IMR-90 (cell line): ENCODE measurements at regions not wholly inside any gene's neighbourhood (a gene's known extent, or its start where the extent isn't known, plus 50 kb on each side); places are given as distances from the start of the nearest gene placed in this dataset.

ENCODE experiments used
- ATAC-seq: fragments of 200-7000 bp; cut with Tn5 transposase; 2 replicates; pipeline ENCODE4 v1.9.1; 2020; ENCODE audit warnings: low read depth, mild to moderate bottlenecking, moderate library complexity
- BruUV-seq: library from RNA; stranded (reverse); fragments of 400-500 nt; replicated peaks from 2 replicates; lab custom pipeline; 2021; lab: Mats Ljungman, UMichigan
- CTCF ChIA-PET: fragments of 300-600 bp; formaldehyde crosslinking; extraction: SDS; loops from one replicate; lab custom pipeline; 2021; ENCODE audit warnings: antibody characterized with exemption; lab: Yijun Ruan, JAX
- POLR2A ChIA-PET: fragments of 300-600 bp; sonication (Branson Sonifier 250); formaldehyde crosslinking; loops from one replicate; lab custom pipeline; 2022; ENCODE audit warnings: antibody characterized with exemption; ENCODE audit not compliant: unreplicated experiment; lab: Charles Lee
- DNase-seq: peaks from one replicate; pipeline ENCODE4 v3.0.0; 2013
- H2AFZ ChIP-seq: replicated peaks from 2 replicates; pipeline ENCODE3; 2013; ENCODE audit warnings: low read length, mild to moderate bottlenecking; ENCODE audit not compliant: poor library complexity
- H2AK5ac ChIP-seq: 2 replicates; pipeline ENCODE4 v1.6.1; 2013; ENCODE audit warnings: low read depth, low read length, inconsistent platforms
- H2AK9ac ChIP-seq: replicated peaks from 2 replicates; pipeline ENCODE3; 2013; ENCODE audit warnings: mild to moderate bottlenecking, low read depth, low read length, moderate library complexity; ENCODE audit not compliant: poor library complexity
- H2BK120ac ChIP-seq: 2 replicates; pipeline ENCODE4 v1.6.1; 2013; ENCODE audit warnings: low read depth, low read length, inconsistent platforms
- H2BK15ac ChIP-seq: 3 replicates; pipeline ENCODE4 v1.6.1; 2013; ENCODE audit warnings: low read depth, low read length, inconsistent platforms
- H2BK20ac ChIP-seq: 2 replicates; pipeline ENCODE4 v1.6.1; 2013; ENCODE audit warnings: low read depth, mild to moderate bottlenecking, inconsistent platforms, low read length, moderate library complexity
- H2BK5ac ChIP-seq: 2 replicates; pipeline ENCODE4 v1.6.1; 2013; ENCODE audit warnings: mild to moderate bottlenecking, low read depth, low read length, inconsistent platforms; ENCODE audit not compliant: poor library complexity, severe bottlenecking
- H3K14ac ChIP-seq: replicated peaks from 2 replicates; pipeline ENCODE4 v1.6.1; 2013; ENCODE audit warnings: low read depth, low read length, inconsistent platforms
- H3K18ac ChIP-seq: 2 replicates; pipeline ENCODE4 v1.6.1; 2013; ENCODE audit warnings: low read depth, low read length, control low read depth
- H3K23ac ChIP-seq: 2 replicates; pipeline ENCODE4 v1.6.1; 2013; ENCODE audit warnings: low read depth, low read length, inconsistent platforms
- H3K27ac ChIP-seq: 2 replicates; pipeline ENCODE4 v1.5.1; 2013; ENCODE audit warnings: mild to moderate bottlenecking, control low read depth, low read length; ENCODE audit not compliant: insufficient read depth
- H3K27me3 ChIP-seq: 2 replicates; pipeline ENCODE4 v1.6.1; 2013; ENCODE audit warnings: low read length; ENCODE audit not compliant: control insufficient read depth, insufficient read depth
- H3K36me3 ChIP-seq: 2 replicates; pipeline ENCODE4 v1.6.1; 2013; ENCODE audit warnings: low read length, mixed read lengths; ENCODE audit not compliant: control insufficient read depth, insufficient read depth
- H3K4ac ChIP-seq: 2 replicates; pipeline ENCODE4 v1.6.1; 2013; ENCODE audit warnings: low read depth, low read length, inconsistent platforms
- H3K4me1 ChIP-seq: 2 replicates; pipeline ENCODE4 v1.6.1; 2013; ENCODE audit warnings: low read length, mixed read lengths; ENCODE audit not compliant: control insufficient read depth, insufficient read depth
- H3K4me2 ChIP-seq: 2 replicates; pipeline ENCODE4 v1.6.1; 2013; ENCODE audit warnings: low read depth, mild to moderate bottlenecking, control low read depth, low read length, moderate library complexity
- H3K4me3 ChIP-seq: 2 replicates; pipeline ENCODE4 v1.5.1; 2013; ENCODE audit warnings: low read depth, mild to moderate bottlenecking, control low read depth, low read length, moderate library complexity; ENCODE audit not compliant: insufficient read depth
- H3K56ac ChIP-seq: 2 replicates; pipeline ENCODE4 v1.6.1; 2013; ENCODE audit warnings: low read length, inconsistent platforms; ENCODE audit not compliant: insufficient read depth; ENCODE audit errors: extremely low read depth
- H3K79me1 ChIP-seq, 2 experiments: 2 replicates each; pipeline ENCODE4 v1.6.1; 2013; ENCODE audit warnings: low read length in 2 of 2, inconsistent platforms in 1 of 2, low read depth in 1 of 2
- H3K9ac ChIP-seq: 2 replicates; pipeline ENCODE4 v1.6.1; 2013; ENCODE audit warnings: low read depth, low read length, control low read depth
- H3K9me1 ChIP-seq: 2 replicates; pipeline ENCODE4 v1.6.1; 2013; ENCODE audit warnings: low read length, inconsistent platforms; ENCODE audit not compliant: insufficient read depth
- H3K9me3 ChIP-seq: 2 replicates; pipeline ENCODE4 v1.6.1; 2013; ENCODE audit warnings: low read length; ENCODE audit not compliant: control insufficient read depth, insufficient read depth
- H4K20me1 ChIP-seq: 2 replicates; pipeline ENCODE4 v1.6.1; 2013; ENCODE audit warnings: low read length, inconsistent platforms; ENCODE audit not compliant: insufficient read depth
- H4K5ac ChIP-seq: 2 replicates; pipeline ENCODE4 v1.6.1; 2013; ENCODE audit warnings: mild to moderate bottlenecking, low read depth, low read length, control low read depth
- H4K8ac ChIP-seq, 2 experiments: 2 replicates each; pipeline ENCODE4 v1.6.1; 2013; ENCODE audit warnings: low read depth in 2 of 2, low read length in 2 of 2, control low read depth in 1 of 2, inconsistent platforms in 1 of 2
- H4K91ac ChIP-seq: 2 replicates; pipeline ENCODE4 v1.6.1; 2013; ENCODE audit warnings: low read depth, low read length, inconsistent platforms; ENCODE audit not compliant: insufficient read depth
- RAD21 ChIP-seq: IDR thresholded peaks from 2 replicates; pipeline ENCODE4 v1.6.1; 2012; ENCODE audit warnings: low read length, improper control_type of control experiment
- RFX5 ChIP-seq: IDR thresholded peaks from 2 replicates; pipeline ENCODE4 v1.8.0; 2012; ENCODE audit warnings: low read depth, mild to moderate bottlenecking, low read length, moderate library complexity
- whole genome bisulfite sequencing, 2 experiments: methylation state at CpG; one replicate each; pipeline versions ENCODE4 v1.1.5 to v1.1.7; 2013; ENCODE audit warnings: missing lambda C conversion rate in 2 of 2; ENCODE audit not compliant: insufficient read length in 1 of 2; ENCODE audit errors: extremely low coverage in 2 of 2; 5-methylcytosine and 5-hydroxymethylcytosine counted together
- dilution Hi-C: fragments of 300-500 bp; cut with HindIII; formaldehyde crosslinking; loops from one replicate; pipeline ENCODE4 v1.14.3; 2018; ENCODE audit warnings: low sequenced_read_pairs; ENCODE audit not compliant: unreplicated experiment
- in situ Hi-C: fragments of 300-500 bp; cut with MboI; formaldehyde crosslinking; loops from 3 replicates; pipeline ENCODE4 v1.14.3; 2019; ENCODE audit warnings: low sequenced_read_pairs, inconsistent platforms, mixed read lengths
- intact Hi-C: fragments of 100-400 bp; cut with micrococcal nuclease; formaldehyde crosslinking; loops from 2 replicates; pipeline ENCODE4 v1.10.0; 2022

- TF ChIP-seq RAD21 (no peak), RFX5 (peak; percentile 12; the same call in 1 of the 2 replicates)
- dilution Hi-C loops (no loop called here), in situ Hi-C loops (no loop called here), intact Hi-C loops (no loop called here)
- peak overlapping the region; percentile 99 for H2BK5ac ChIP-seq
- H4K91ac ChIP-seq = peak overlapping the region; percentile 97
- DNase-seq = no peak
- H3K23ac ChIP-seq = peak overlapping the region; percentile 97
- peak overlapping the region; percentile 98 for H3K14ac ChIP-seq
- peak overlapping the region; percentile 95 to 98 for H4K8ac ChIP-seq
- H3K4ac ChIP-seq = peak overlapping the region; percentile 99
- H2AK5ac ChIP-seq = peak overlapping the region; percentile 100
- H3K9me3 ChIP-seq = no peaks in the 10 kb centered on the region
- ATAC-seq = no peak
- H3K9me1 ChIP-seq = peaks cover 2% of the 10 kb centered on the region
- no TSS peak for BruUV-seq
- peak overlapping the region; percentile 92 for H2AFZ ChIP-seq
- H3K56ac ChIP-seq = peak overlapping the region; percentile 60
- ChIA-PET CTCF (no interaction called here), POLR2A (no interaction called here)
- no peak overlapping the region for H2AK9ac ChIP-seq
- no CpG with 5 or more reads among the region's 5 CpGs for WGBS, 2 experiments
- H2BK20ac ChIP-seq = peak overlapping the region; percentile 100
- peaks cover 0 to 3% of the 10 kb centered on the region in 2 experiments; a peak in 1 of 4 replicates for H3K79me1 ChIP-seq
- no peaks in the 10 kb centered on the region for H3K36me3 ChIP-seq
- H3K18ac ChIP-seq = peak overlapping the region; percentile 99
- peak overlapping the region; percentile 100 for H2BK15ac ChIP-seq
- no peaks in the 10 kb centered on the region for H4K20me1 ChIP-seq
- H3K4me2 ChIP-seq = no peak overlapping the region
- no peak overlapping the region for H3K4me3 ChIP-seq
- H3K4me1 ChIP-seq = peaks cover 2% of the 10 kb centered on the region; the same call in 1 of the 2 replicates
- H3K27me3 ChIP-seq = no peaks in the 10 kb centered on the region
- H3K27ac ChIP-seq = peak overlapping the region; percentile 96
- H3K9ac ChIP-seq = peak overlapping the region; percentile 81; the same call in 1 of the 2 replicates
- H4K5ac ChIP-seq = peak overlapping the region; percentile 99
- H2BK120ac ChIP-seq = peak overlapping the region; percentile 100
Measured at GRCh38 chr3:152160350-152161011, 108.2 kb upstream of the MBNL1 start.
